ENCODE measurements at regions not wholly inside any gene's neighbourhood (a gene's known extent, or its start where the extent isn't known, plus 50 kb on each side); places are given as distances from the start of the nearest gene placed in this dataset.
"Not testable (repeated sequence)": the region's sequence is repeated elsewhere in the genome, so short reads cannot be mapped to it uniquely, and the experiment has no call there.

GRCh38 chr15:91649016-91649415, 204.5 kb upstream of the SLCO3A1 start:
- no peak overlapping the region for H3K4me3 ChIP-seq (ENCODE audit: low read depth, low read length)
- no peak for TF ChIP-seq CTCF (IDR thresholded peaks at IDR 0.05; ENCODE audit: low read depth, low read length, missing control alignments)
- no peak for DNase-seq (ENCODE audit: low read depth)

GRCh38 chr15:91649831-91650321, 203.6 kb upstream of the SLCO3A1 start:
- no peak overlapping the region for H3K4me3 ChIP-seq (ENCODE audit: low read depth, low read length)
- TF ChIP-seq CTCF (IDR thresholded peaks at IDR 0.05; ENCODE audit: low read depth, low read length, missing control alignments): no peak
- DNase-seq (ENCODE audit: low read depth): no peak

GRCh38 chr15:91651251-91651650, 202.3 kb upstream of the SLCO3A1 start:
- DNase-seq (ENCODE audit: low read depth): no peak
- no peak overlapping the region for H3K4me3 ChIP-seq (ENCODE audit: low read depth, low read length)
- no peak for TF ChIP-seq CTCF (IDR thresholded peaks at IDR 0.05; ENCODE audit: low read depth, low read length, missing control alignments)

- no peak for TF ChIP-seq CTCF (IDR thresholded peaks at IDR 0.05; ENCODE audit: low read depth, low read length, missing control alignments)
- H3K4me3 ChIP-seq (ENCODE audit: low read depth, low read length): no peak overlapping the region
- no peak for DNase-seq (ENCODE audit: low read depth)
Measured at GRCh38 chr15:91652610-91653207, 200.8 kb upstream of the SLCO3A1 start.

GRCh38 chr15:91655563-91656290, 197.8 kb upstream of the SLCO3A1 start:
- not testable (repeated sequence) for DNase-seq (ENCODE audit: low read depth); H3K4me3 ChIP-seq (ENCODE audit: low read depth, low read length)

- DNase-seq (ENCODE audit: low read depth): no peak
- no peak overlapping the region for H3K4me3 ChIP-seq (ENCODE audit: low read depth, low read length)
- TF ChIP-seq CTCF (IDR thresholded peaks at IDR 0.05; ENCODE audit: low read depth, low read length, missing control alignments): no peak
Measured at GRCh38 chr15:91660174-91660649, 193.3 kb upstream of the SLCO3A1 start.

- no peak overlapping the region for H3K4me3 ChIP-seq (ENCODE audit: low read depth, low read length)
- DNase-seq (ENCODE audit: low read depth): no peak
- no peak for TF ChIP-seq CTCF (IDR thresholded peaks at IDR 0.05; ENCODE audit: low read depth, low read length, missing control alignments)
Measured at GRCh38 chr15:91664224-91664836, 189.2 kb upstream of the SLCO3A1 start.

All from GM12864 (cell line).